ENCODE measurements at regions not wholly inside any gene's neighbourhood (a gene's known extent, or its start where the extent isn't known, plus 50 kb on each side); places are given as distances from the start of the nearest gene placed in this dataset.

DNA sequence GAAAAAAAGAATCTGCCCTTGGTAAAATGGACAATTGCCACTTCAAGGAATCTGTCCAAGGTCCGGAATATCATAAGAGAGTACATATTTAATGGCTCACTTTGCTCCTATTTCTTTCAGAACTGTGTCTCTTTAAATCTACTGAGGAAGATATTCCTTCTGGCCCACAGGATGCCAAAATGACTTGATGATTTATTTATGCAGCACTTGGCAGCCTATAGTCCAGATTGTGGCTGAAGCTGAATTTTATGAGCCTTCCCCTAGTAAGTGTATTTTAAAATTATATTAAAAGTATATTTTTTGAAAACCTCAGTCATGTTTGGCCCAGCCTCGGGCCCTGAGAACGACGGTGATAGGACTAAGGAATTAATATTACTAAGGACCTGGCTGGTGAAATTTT lies 465.1 kb upstream of the HNRNPA3 start:
- DNase-seq: no peak

GRCh38 chr2:176747928-176748327 lies 464.7 kb upstream of the HNRNPA3 start:
- no peak for DNase-seq

- DNase-seq: no peak
Observed at GRCh38 chr2:176748662-176749061, 463.9 kb upstream of the HNRNPA3 start.

DNA sequence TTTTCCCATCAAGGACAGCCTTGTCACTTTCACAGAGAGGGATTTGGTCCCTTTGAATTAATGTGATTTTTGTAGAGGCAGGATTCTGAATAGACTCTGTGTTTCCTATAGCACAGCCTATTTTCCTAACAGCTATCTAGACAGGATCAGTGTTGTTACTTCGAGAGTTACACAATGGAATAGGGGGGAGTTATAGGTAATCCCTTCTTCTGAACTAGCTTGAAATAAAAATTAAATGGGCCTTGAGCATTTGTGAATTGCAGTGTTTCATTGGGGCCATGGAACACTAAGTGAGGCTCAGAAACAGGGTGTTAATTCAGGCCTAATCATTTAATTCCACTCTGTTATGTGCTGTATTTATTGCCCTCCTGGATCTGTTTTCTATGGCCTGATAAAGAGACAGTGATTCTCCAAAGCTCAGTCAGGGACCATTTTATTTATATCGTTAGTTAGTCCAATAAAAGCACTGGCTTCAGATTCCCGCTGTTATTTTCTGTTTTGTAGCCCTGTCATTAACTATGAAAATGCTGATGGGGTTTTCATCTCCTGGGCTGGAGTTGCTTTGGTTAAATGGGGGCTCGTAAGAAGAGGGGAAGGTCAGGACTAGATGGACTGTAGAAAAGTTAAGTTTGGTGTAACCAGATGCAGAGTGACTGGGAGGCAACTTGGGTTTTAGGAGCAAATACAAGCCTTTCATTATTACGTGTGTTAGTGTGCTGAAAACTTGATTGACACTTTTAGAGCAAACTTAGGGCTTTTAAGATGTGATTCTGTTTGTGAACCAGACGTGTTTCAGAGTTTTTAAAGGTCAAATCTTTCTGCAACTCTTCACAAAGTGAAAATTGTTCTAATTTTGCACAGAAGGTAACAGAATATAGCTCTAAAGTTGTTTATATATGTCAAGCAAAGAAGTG lies 461.0 kb upstream of the HNRNPA3 start:
- no peak for DNase-seq

- DNase-seq: no peak
Observed at GRCh38 chr2:176752295-176752694, 460.3 kb upstream of the HNRNPA3 start.

GRCh38 chr2:176753205-176753604 lies 459.4 kb upstream of the HNRNPA3 start:
- DNase-seq: no peak

DNA sequence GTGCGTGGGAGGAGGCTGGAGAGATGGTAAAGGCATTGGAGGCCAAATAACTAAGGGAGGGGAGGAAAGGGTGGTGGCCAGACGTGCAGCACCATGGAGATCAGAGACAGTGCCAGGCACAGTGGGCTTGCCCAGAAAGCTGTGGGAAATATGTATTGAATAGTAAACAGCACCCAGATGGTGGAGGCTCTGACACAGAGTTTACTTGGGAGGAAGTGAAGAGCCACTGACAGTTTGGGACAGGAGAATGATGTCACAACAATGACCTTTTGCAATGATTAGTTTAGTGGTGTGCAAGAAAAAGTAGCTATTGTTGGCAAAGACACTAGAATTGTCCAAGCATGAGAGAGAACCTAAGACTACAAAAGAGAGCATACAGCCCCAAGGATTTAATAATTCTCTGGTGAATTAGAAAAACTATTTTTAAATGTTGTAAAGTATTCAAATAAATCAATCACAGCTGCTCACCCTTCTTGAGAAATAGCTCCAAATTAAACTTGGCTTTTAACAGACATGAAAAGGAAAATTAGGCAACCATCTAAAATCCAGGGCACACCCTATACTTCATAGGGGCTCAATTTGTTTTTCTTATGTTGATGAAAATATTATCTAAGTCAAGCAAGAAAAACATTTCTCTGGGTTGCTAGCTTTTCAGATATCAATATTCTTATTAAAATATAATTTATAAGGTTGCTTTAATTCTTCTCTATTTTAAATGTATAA lies 458.7 kb upstream of the HNRNPA3 start:
- DNase-seq: no peak

DNA sequence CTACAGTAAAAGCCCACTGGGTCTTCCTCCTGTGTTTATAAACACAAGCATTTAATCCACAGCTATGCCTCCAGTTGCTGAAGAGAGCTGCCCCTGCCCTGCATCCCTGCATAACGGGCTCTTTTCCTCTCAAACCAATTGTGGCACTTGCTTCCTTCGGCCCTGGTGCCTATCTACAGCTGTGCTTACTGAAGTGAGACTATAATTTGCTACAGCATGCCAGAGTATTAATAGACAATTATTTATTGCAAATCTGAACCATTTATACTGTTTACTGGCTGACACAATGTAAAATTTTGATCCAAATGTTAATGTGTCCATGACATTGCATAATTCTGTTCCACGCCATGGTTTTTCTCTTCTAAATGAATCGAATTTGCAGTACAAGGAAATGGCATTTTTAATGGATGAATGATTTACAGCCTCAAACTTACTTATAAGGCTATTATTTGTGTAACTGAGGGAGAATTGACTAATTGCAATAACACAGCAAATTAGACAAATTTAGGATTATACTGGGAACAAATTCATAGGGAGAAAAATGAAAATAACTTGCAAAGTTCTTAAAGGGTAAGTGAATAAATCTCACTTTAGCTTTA lies 457.0 kb upstream of the HNRNPA3 start:
- DNase-seq: no peak

DNA sequence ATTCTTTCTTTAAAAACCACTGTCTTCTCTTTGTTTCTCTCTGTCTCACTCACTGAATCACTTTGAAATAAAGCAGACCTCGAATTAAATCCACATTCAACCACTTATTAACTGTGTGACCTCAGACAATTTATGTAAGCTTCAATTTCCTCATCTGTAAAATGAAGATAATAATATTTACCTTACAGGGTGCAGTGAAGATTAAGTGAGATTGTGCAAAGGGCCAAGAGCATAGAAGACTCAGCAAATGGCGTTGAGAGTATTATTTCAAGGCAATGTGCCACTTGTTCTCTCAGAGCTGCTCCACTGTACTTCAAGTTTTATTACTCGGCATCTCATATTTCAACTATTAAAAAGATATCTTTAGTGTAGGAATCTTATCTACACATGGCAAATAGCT lies 454.2 kb upstream of the HNRNPA3 start:
- DNase-seq: no peak

- DNase-seq: no peak
Observed at GRCh38 chr2:176760439-176760838, 452.2 kb upstream of the HNRNPA3 start.

- DNase-seq: no peak
Observed at GRCh38 chr2:176763130-176763529, 449.5 kb upstream of the HNRNPA3 start.

DNA sequence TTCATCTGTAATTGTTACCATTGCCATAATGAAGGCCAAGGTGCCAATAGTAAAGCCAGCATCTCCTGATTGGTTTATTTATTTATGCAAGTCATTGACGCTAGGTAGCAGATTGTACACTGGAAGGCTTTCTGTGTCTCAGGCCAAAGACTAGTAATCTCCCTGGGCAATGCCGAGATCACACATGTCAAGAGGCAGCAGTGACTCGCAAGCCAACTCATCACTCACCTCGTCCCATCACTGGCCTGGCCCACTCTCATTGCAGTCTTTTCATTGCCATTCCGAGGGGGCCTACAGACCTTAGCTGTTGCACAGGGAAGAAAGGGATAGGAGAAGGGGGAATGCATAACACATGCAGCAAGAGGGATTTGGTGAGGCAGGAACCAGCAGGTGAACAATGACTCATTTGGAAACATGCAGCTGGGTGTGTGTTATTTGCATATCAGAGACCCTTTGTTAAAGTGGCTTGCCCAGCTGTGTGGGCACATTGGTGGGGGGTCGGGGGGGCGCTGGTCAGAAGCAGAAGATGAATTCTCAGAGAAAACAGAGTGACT lies 448.7 kb upstream of the HNRNPA3 start:
- no peak for DNase-seq

DNA sequence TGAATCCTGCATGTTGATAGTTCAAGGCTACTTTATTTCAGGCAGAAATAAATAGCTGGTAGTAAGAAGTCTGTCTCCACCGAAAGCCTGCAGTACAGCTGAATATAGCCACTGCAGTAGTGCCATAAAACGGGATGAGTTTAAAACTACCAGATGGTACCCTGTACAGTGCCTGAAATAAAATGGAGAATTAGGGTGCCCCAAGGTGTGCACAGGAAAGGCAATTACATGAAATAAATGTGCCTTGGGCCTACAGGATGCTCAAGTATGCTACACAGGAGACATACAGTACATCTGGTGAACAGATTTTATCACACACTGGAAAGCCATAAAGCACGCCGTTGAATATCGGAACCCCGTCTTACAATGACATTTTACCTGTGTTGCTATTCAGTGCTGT lies 447.7 kb upstream of the HNRNPA3 start:
- no peak for DNase-seq

DNA sequence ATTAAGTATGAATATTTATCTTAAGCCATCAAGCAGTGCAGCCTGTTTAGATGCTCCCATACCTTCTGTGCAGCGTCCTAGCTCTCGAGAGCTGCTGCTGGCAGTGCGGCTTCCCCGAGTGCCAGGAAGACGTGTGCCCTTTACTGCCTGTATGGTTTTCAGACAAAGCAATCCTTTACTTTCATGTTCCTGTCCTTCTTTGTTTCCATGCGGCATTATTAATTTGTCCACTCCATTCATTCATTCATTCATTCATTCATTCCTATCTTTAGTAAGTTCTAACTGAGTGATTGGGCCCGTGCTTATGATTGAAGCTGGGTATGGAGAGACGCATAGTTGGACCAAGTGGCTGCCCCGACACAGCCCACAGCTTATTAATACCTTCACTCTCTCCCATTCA lies 446.6 kb upstream of the HNRNPA3 start:
- DNase-seq: no peak

DNA sequence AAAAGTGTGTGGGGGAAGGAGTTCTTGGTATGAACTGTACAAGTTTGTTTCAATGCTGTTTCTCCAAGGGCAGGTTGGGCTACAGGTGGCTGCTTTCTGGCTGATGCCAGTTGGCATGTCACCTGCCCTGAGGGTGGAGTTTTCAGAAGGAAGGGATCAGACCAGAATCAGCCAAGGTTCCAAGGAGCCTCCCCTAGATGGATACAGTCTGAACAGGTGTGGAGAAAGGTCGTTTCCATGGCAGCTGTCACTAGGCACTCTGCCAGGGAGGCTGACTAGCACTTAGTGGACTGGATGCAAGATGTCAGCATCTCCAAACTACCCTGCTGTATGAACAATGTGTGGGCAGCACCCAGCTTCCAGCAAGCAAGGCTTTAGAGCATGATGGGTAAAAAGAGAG lies 444.4 kb upstream of the HNRNPA3 start:
- peak; percentile 95 for DNase-seq

DNA sequence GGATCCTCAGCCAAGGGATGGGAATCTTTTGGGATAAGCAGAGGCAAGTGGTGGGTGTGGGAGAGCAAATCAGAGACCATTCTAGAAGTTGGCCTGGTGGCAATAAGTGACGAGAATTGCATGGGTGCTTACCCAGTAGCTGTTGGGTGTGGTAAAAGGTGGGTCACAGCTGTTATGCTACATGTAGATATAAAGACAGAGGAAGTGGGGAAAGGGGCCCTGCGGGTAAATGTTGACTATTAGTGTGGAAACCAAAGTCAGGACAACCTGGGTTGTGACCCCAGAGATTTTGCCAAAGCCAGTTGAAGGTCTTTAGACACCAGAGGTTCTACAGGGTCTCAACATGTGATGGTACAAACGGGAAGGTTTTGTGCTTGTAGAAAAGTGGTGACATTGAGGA lies 443.6 kb upstream of the HNRNPA3 start:
- DNase-seq: no peak

DNA sequence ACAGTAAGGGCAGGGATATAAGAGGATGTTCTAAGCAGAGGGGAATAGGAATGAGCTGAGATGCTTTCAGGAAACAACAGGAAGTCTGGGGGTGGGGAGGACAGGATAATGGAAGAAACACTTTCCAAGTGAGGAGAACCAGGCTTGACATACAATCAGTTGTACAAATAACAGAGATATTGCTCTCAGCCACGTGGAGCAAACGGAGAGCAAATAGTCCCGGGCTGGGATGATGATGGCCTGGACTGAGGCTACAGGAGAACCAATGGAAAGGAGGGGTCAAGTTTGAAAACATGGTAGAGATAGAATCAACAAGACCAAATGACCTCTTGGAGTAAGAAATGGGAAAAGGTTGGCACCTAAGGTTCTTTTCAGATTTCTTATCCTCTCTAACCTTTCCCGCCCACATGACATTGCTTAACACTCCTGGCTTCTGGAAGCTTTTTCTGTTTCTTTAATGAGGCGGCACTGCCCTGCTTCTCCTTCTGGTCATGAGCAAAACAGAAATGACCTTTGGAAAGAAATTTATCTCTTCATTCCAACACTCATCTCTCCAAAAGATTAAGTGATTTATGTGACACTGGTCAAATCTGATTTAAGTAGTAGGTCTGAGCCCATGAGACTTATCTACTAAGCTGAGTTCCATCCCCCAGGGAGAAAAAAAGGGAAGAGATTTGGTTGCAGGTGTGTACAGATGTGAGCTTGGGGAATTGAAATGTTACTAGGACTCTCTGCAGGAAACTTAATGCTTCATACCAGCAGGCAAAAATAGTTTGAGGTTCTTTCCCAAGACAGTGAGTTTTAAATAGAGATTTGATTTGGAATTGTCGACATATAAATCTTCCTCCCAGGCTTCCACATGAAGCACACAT lies 442.9 kb upstream of the HNRNPA3 start:
- no peak for DNase-seq

DNA sequence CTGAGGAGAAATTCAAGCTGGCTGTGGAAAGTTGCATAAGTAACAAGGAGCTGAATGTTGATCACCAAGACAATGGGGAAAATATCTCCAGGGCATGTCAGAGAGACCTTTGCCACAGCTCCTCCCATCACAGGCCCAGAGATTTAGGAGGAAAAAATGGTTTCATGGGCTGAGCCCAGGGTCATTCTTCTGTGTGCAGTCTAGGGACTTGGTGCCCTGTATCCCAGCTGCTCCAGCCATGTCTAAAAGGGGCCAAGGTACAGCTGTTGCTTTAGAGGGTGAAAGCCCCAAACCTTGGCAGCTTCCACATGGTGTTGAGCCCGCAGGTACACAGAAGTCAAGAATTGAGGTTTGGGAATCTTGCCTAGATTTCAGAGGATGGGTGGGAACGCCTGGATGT lies 439.8 kb upstream of the HNRNPA3 start:
- DNase-seq: no peak

DNA sequence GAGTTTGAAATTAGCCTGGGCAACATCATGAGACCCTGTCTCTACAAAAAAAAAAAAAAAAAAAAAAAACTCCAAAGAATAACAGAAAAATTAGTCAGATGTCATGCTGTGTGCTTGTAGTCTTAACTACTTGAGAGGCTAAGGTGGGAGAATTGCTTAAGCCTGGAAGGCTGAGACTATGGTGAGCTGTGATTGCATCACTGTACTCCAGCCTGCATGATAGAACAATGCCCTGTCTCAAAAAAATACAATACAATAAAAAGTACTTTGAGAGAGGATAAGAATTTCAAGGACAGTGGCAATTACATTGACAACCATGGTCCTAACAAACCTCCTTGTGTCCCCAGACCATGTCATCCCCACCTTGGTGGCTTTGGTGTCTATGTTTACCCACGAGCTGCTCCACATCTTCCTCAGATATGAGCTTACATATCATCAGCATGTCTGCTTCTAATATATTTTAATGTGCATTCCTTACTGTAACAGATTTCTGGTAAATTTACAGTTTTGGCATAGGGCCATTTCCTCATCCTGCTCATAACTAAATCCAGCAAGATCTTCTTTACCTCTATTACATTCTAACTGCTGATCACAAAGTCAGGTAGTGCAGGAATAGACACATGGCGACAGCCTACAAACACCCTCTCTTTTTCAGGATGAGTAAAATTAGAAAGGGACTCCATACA lies 437.7 kb upstream of the HNRNPA3 start:
- DNase-seq: no peak

GRCh38 chr2:176777262-176777661 lies 435.3 kb upstream of the HNRNPA3 start:
- DNase-seq: no peak

GRCh38 chr2:176779917-176780316 lies 432.7 kb upstream of the HNRNPA3 start:
- no peak for DNase-seq

DNA sequence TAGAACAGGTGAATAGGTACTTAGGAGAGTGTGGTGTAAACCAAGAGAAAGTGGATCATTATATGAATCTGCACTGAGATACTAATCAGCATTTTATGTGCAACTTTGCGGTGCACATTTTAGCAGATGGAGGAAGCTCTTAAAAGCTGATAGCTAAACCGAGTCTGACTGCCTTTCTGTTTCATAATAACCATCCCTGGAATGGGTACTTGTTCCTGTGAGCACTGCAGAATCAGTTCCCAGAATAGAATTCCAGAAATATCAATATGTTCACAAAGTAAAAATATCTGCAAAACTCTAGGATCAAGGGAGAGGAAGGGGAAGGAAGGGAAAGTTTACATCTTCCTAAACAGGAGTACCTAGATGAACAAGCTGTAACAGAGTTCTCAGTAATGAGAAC lies 432.2 kb upstream of the HNRNPA3 start:
- no peak for DNase-seq
